ENCODE measurements at regions not wholly inside any gene's neighbourhood (a gene's known extent, or its start where the extent isn't known, plus 50 kb on each side); places are given as distances from the start of the nearest gene placed in this dataset.
"Not testable (repeated sequence)": the region's sequence is repeated elsewhere in the genome, so short reads cannot be mapped to it uniquely, and the experiment has no call there.

- no peak for DNase-seq (ENCODE audit: low spot score)
Observed at GRCh38 chr11:100581318-100581717, 105.8 kb upstream of the ARHGAP42 start.

- DNase-seq (ENCODE audit: low spot score) = no peak
Observed at GRCh38 chr11:100584201-100584985, 102.7 kb upstream of the ARHGAP42 start.

GRCh38 chr11:100585728-100586127 is 101.4 kb upstream of the ARHGAP42 start:
- DNase-seq (ENCODE audit: low spot score) = no peak

GRCh38 chr11:100586361-100587101 is 100.6 kb upstream of the ARHGAP42 start:
- DNase-seq (ENCODE audit: low spot score) = no peak

- DNase-seq (ENCODE audit: low spot score) = no peak
Observed at GRCh38 chr11:100592619-100593260, 94.3 kb upstream of the ARHGAP42 start.

GRCh38 chr11:100593291-100593690 is 93.8 kb upstream of the ARHGAP42 start:
- DNase-seq (ENCODE audit: low spot score) = no peak

GRCh38 chr11:100594320-100594719 is 92.8 kb upstream of the ARHGAP42 start:
- no peak for DNase-seq (ENCODE audit: low spot score)

GRCh38 chr11:100600941-100601340 is 86.1 kb upstream of the ARHGAP42 start:
- DNase-seq (ENCODE audit: low spot score) = no peak

- no peak for DNase-seq (ENCODE audit: low spot score)
Observed at GRCh38 chr11:100602716-100603115, 84.4 kb upstream of the ARHGAP42 start.

GRCh38 chr11:100607761-100608160 is 79.3 kb upstream of the ARHGAP42 start:
- not testable (repeated sequence) for DNase-seq (ENCODE audit: low spot score)

- DNase-seq (ENCODE audit: low spot score) = no peak
Observed at GRCh38 chr11:100612766-100613165, 74.3 kb upstream of the ARHGAP42 start.

GRCh38 chr11:100618914-100619313 is 68.2 kb upstream of the ARHGAP42 start:
- no peak for DNase-seq (ENCODE audit: low spot score)

- DNase-seq (ENCODE audit: low spot score) = no peak
Observed at GRCh38 chr11:100619484-100619883, 67.6 kb upstream of the ARHGAP42 start.

GRCh38 chr11:100622404-100622803 is 64.7 kb upstream of the ARHGAP42 start:
- no peak for DNase-seq (ENCODE audit: low spot score)

GRCh38 chr11:100624346-100624745 is 62.7 kb upstream of the ARHGAP42 start:
- no peak for DNase-seq (ENCODE audit: low spot score)

GRCh38 chr11:100625041-100625440 is 62.0 kb upstream of the ARHGAP42 start:
- DNase-seq (ENCODE audit: low spot score) = no peak

- DNase-seq (ENCODE audit: low spot score) = peak; percentile 31
Observed at GRCh38 chr11:100629671-100630070, 57.4 kb upstream of the ARHGAP42 start.

- peak; percentile 52 for DNase-seq (ENCODE audit: low spot score)
Observed at GRCh38 chr11:100630898-100631297, 56.2 kb upstream of the ARHGAP42 start.

GRCh38 chr11:100631316-100631715 is 55.8 kb upstream of the ARHGAP42 start:
- DNase-seq (ENCODE audit: low spot score) = no peak

- DNase-seq (ENCODE audit: low spot score) = peak; percentile 80
Observed at GRCh38 chr11:100632941-100633452, 54.1 kb upstream of the ARHGAP42 start.

- DNase-seq (ENCODE audit: low spot score) = no peak
Observed at GRCh38 chr11:100635194-100635593, 51.9 kb upstream of the ARHGAP42 start.

GRCh38 chr11:100636536-100636935 is 50.6 kb upstream of the ARHGAP42 start:
- DNase-seq (ENCODE audit: low spot score) = no peak

Data from HT-29 (cell line).